GM19438 (cell line): ENCODE measurements at regions not wholly inside any gene's neighbourhood (a gene's known extent, or its start where the extent isn't known, plus 50 kb on each side); places are given as distances from the start of the nearest gene placed in this dataset.
A peak's percentile ranks its signal among the peaks of the same experiment; 100 is the strongest.

Experiments used
- ATAC-seq: cut with Tn5 transposase; IDR thresholded peaks from one replicate; pipeline ENCODE4 v1.9.1; 2021; ENCODE audit warnings: low read depth; ENCODE audit not compliant: unreplicated experiment

GRCh38 chr6:8739454-8739853 lies 304.1 kb upstream of the SLC35B3 start:
- no peak for ATAC-seq

DNA sequence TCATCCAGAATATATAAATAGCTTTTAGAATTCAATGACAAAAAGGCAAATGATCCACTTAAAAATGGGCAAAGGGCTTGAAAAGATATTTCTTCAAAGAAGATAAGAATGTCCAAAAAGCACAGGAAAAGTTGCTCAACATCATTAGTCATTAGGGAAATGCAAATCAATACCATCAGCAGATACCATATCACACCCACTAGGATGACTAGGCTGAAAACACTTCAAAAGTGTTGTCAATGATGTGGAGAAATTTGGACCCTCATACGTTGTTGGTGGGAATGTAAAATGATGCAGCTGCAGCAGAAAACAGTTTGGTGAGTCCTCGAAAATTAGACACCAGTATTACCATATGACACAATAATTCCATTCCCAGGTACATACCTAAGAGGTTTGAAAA lies 303.6 kb upstream of the SLC35B3 start:
- ATAC-seq: no peak

DNA sequence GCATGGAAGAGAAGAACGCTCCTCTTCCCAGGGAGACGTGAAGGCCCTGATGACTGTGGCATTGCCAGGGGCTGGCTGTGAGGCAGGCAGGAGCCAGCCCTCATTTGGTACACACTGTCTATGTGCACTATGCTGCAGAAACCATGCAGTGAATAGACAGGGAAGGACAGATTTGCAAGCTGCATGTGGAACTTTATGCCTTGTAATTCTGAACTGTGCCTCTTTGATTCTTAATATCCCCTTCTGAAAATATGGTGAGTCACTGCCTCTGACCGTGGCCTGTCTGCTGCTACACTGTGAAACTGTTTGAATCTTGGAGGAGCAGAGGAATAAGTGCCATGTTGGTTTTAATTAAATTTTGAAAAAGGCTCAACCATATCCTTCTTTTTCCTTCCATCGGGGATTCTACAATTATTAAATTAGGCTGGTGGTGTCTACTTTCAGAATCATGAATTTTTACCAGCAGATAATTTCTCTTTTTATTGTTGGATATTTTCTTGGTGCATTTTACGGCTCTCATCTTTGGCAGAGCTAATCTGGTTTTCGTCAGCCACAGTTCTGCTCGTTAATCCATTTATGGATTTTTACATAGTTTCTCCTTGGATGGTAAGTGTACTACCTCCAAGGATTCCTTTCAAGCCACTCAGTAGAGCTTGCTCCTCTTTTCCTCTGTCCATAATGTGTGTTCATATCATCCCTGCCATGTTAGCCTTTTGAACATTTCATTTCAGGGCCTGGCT lies 301.0 kb upstream of the SLC35B3 start:
- ATAC-seq: no peak

- ATAC-seq: no peak
Observed at GRCh38 chr6:8733879-8734278, 298.5 kb upstream of the SLC35B3 start.

DNA sequence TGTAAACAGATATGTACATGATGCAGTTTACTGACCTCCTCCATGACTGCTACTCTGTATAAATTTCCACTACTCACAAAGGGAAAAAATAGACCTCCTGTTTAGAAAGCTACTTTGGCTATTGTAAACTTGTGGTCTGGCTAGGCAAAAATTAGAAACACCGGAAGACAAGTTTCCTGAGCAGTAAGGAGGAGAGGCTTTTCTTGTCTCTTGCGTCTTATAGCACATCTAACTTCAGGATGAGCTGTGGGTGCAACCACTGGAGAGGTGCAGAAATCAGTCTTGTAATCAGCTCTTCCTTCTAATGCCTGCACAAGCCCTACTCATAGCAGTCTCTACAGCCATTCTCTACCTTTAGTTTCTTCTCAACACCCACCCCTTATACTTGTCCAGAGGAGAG lies 296.5 kb upstream of the SLC35B3 start:
- ATAC-seq: peak; percentile 73

- no peak for ATAC-seq
Observed at GRCh38 chr6:8710668-8711431, 275.5 kb upstream of the SLC35B3 start.

- no peak for ATAC-seq
Observed at GRCh38 chr6:8707956-8708772, 272.8 kb upstream of the SLC35B3 start.

GRCh38 chr6:8707369-8707768 lies 272.0 kb upstream of the SLC35B3 start:
- ATAC-seq: no peak

- no peak for ATAC-seq
Observed at GRCh38 chr6:8705435-8706020, 270.2 kb upstream of the SLC35B3 start.

DNA sequence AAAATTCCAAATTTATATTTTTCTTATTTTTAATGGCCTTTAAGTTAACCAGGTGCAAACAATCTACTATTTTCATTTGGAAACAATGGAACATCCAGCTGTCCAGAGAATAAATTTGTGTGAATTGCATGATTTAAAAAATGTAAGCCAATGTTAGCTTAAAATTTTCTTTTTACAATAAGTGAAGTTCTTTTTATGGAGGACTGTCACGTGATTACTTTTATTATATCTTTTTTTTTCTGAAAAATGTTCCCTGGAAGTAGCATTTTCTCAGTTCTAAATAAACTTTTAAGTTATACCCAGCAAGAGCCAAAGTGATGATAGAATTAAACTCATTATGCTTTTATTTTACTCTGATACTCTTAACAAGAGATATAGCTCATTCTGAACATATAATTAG lies 267.7 kb upstream of the SLC35B3 start:
- ATAC-seq: no peak

DNA sequence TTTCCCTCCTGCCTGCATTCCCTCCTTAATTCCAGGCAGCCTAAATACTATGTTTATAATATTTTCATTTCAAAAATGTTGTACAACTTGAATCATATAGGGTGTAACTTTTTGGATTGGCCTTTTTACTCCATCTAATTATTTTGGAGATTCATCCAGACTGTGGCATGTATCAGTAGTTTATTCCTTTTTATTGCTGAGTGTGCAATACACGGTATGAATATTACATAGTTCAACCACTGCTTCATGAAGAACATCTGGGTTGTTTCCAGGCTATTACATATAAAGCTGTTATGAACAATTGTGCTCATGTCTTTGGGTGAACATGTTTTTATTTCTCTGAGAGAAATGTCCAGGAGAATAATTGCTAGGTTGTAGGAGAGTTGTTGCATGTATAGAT lies 253.5 kb upstream of the SLC35B3 start:
- ATAC-seq: no peak

DNA sequence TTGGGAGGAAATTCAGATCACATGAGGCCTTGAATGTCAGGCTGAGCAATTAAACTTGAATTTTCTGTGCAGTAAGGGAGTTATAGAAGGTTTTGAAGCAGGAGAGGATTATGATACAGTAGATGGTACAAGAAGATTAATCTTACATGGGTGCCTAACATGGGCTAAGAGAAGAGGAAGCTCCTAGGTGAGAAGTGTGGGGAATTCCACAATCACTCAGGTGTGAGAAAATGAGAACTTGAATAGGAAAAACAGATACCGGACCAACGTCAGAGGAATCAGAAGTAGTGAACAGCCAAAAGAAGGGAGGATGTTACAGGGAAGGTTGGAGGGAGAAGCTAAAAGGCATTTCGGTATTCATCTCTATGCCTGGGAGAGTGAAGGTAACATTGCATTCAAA lies 250.7 kb upstream of the SLC35B3 start:
- no peak for ATAC-seq

- ATAC-seq: no peak
Observed at GRCh38 chr6:8683204-8683603, 247.9 kb upstream of the SLC35B3 start.

DNA sequence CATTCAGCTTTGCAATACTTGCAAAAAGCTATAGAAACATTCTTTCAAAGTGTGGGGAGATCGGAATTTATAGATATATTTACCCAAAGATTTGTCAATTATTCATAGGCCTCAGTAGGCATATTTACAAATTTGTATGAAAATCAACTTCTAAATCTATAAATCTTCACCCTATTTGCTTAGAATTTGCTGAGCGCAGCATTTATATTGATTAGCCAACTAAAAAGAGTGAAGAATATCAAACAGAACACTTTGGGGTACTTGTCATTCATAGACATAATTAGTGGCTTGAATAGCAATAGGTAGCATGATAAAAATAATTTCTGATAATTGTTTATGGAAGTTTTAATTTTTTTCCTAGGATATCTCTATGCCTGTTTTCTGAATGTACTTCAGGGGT lies 244.5 kb upstream of the SLC35B3 start:
- ATAC-seq: no peak

- ATAC-seq: no peak
Observed at GRCh38 chr6:8678466-8678865, 243.1 kb upstream of the SLC35B3 start.

DNA sequence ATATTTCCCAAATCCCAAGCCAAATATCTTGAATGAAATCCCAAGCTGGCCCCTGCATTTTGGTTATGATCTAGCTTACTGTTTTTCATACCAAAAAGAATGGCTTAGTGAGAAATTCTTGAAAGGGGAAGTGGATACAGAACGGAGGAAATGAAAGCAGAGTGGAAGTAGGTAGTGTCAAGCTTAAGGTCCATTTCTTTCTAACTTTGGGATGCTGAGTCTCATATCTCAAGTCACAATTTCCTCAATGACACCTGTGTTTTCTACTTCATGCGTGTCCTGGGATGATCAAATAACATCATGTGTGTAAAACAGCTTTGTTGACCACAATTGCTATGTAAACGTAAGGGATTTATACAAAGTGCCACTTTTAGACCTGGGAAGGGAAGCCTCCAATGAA lies 238.8 kb upstream of the SLC35B3 start:
- ATAC-seq: no peak

- no peak for ATAC-seq
Observed at GRCh38 chr6:8672882-8673281, 237.5 kb upstream of the SLC35B3 start.

DNA sequence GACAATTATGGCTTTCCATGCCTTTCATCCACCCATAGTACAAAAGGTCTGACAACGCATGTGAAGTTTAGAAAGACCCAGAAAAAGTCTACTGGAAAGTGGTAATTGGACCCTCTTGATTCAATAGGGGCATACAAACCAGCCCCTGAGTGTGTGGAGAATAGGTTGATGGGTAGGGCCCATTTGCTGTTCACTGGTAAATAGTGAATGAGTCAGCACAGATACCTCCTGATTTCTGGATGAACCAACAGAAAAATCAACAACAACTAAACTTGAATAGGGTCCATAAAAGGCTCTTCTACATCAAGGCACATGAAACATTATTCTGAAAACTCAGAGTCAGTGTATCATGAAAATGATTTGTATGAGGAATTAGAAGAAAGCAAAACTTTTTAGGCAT lies 235.4 kb upstream of the SLC35B3 start:
- ATAC-seq: no peak

GRCh38 chr6:8664700-8665099 lies 229.4 kb upstream of the SLC35B3 start:
- no peak for ATAC-seq

DNA sequence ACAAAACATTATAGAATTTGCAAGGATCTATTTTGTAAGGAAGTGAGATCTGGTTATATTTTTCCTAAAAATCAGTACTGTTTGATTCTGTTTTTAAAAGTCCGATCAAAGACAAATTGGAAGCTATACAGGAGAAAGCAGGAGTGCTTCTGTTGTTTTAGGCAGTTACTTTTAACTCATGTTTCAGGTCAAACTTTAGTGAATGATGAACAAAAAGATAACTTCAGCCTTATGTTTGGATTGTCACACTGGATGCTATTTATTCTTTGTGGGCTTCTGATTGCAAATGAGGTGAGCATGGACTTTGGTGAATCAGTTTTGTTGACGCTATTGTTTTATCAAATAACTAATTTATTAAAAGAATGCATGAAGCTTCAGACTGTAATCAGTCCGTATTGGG lies 228.7 kb upstream of the SLC35B3 start:
- no peak for ATAC-seq
